GM23338 (cell line): ENCODE measurements at regions not wholly inside any gene's neighbourhood (a gene's known extent, or its start where the extent isn't known, plus 50 kb on each side); places are given as distances from the start of the nearest gene placed in this dataset.

Source experiments
- CREB1 ChIP-seq: fragments of 250-450 bp; sonication (Bioruptor Pico); IDR thresholded peaks from 2 replicates; pipeline ENCODE4 v1.5.0; 2020; ENCODE audit warnings: low read depth, mild to moderate bottlenecking, moderate library complexity
- CTCF ChIP-seq, 2 experiments: fragments of 200-600 bp in 1 of 2; sonication (generic) in 1 of 2; conservative IDR thresholded peaks; 2 replicates each; pipeline versions ENCODE4 v1.5.1 to v1.6.1; 2016 to 2017; ENCODE audit warnings: antibody characterized with exemption in 2 of 2, low read depth in 2 of 2, mild to moderate bottlenecking in 2 of 2, moderate library complexity in 1 of 2
- EZH2 ChIP-seq: fragments of 200-600 bp; sonication (generic); IDR thresholded peaks from one replicate; pipeline ENCODE4 v1.8.0; 2017; ENCODE audit warnings: antibody characterized with exemption, mild to moderate bottlenecking, low read depth; ENCODE audit not compliant: unreplicated experiment
- EZH2phosphoT487 ChIP-seq: fragments of 200-600 bp; sonication (generic); IDR thresholded peaks from one replicate; pipeline ENCODE4 v1.8.1; 2018; ENCODE audit warnings: antibody characterized with exemption; ENCODE audit not compliant: unreplicated experiment
- JUNB ChIP-seq: IDR thresholded peaks from one replicate; pipeline ENCODE4 v1.6.1; 2016; ENCODE audit warnings: antibody characterized with exemption; ENCODE audit not compliant: unreplicated experiment
- POLR2AphosphoS5 ChIP-seq: IDR thresholded peaks from 2 replicates; pipeline ENCODE4 v1.6.1; 2016; ENCODE audit warnings: antibody characterized with exemption, low read depth
- REST ChIP-seq: IDR thresholded peaks from one replicate; pipeline ENCODE4 v1.6.1; 2018; ENCODE audit warnings: antibody characterized with exemption; ENCODE audit not compliant: unreplicated experiment
- STAT1 ChIP-seq: IDR thresholded peaks from one replicate; pipeline ENCODE4 v1.6.1; 2016; ENCODE audit warnings: antibody characterized with exemption; ENCODE audit not compliant: unreplicated experiment

- TF ChIP-seq CTCF (conservative IDR thresholded peaks at IDR 0.05; ENCODE audit: low read depth in 2 of 2) (no peak), JUNB (no peak), POLR2AphosphoS5 (no peak), STAT1 (no peak), EZH2 (no peak), REST (no peak), EZH2phosphoT487 (no peak), CREB1 (CRISPR knock-in tag) (no peak)
These were observed 813.3 kb upstream of the RAG2 start for GRCh38 chr11:37411289-37411688.
